HG03469 (cell line): ENCODE measurements at regions not wholly inside any gene's neighbourhood (a gene's known extent, or its start where the extent isn't known, plus 50 kb on each side); places are given as distances from the start of the nearest gene placed in this dataset.
"Not testable (repeated sequence)": the region's sequence is repeated elsewhere in the genome, so short reads cannot be mapped to it uniquely, and the experiment has no call there.

Source experiments
- ATAC-seq: cut with Tn5 transposase; IDR thresholded peaks from one replicate; pipeline ENCODE4 v1.9.1; 2021; ENCODE audit warnings: mild to moderate bottlenecking, moderate library complexity, moderate number of reproducible peaks; ENCODE audit not compliant: unreplicated experiment

DNA sequence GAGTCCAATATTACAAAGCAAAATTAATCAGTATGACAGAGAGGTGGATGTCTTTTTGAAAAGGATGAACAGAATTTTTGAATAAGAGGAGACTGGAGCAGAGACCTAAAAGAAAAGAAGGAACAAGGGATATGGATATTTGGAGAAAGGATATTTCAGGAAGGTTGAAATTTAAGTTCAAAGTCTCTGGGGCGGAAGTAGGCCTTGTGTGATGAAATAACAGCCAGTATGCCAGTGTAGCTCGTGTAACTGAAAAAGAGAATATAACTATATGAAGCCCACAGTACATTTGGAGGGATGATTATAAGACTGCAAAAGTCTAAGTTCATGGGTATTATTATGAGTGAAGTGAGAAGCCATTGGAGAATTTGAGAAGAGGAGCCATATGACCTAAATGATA lies 766.7 kb downstream of the GBE1 start:
- no peak for ATAC-seq

DNA sequence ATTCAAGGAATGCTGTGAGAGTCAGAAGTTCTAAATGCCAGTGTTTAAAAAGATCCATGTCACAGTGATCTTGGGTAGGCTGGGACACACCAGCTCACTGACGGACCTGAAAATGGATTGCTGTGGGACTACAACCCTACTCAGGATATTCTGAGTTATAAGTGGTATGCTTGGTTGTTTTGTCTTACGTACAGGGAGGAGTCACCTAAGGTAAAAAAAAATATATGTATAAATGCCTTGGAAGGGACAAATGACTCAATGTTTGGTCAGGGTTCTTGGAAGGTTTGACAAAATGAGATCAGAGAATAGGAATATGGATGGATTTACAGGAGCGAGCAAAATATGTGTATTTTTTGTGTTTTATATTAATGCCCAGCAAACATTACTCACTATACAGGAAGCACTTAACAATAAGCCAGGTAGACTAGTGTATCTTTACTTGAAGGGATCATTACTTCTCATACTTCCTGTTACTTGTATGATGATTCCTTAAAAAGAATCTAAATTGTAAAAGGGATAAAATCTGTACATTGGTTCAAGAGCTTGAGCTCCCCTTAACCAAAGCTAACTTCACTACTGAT lies 767.3 kb downstream of the GBE1 start:
- no peak for ATAC-seq

DNA sequence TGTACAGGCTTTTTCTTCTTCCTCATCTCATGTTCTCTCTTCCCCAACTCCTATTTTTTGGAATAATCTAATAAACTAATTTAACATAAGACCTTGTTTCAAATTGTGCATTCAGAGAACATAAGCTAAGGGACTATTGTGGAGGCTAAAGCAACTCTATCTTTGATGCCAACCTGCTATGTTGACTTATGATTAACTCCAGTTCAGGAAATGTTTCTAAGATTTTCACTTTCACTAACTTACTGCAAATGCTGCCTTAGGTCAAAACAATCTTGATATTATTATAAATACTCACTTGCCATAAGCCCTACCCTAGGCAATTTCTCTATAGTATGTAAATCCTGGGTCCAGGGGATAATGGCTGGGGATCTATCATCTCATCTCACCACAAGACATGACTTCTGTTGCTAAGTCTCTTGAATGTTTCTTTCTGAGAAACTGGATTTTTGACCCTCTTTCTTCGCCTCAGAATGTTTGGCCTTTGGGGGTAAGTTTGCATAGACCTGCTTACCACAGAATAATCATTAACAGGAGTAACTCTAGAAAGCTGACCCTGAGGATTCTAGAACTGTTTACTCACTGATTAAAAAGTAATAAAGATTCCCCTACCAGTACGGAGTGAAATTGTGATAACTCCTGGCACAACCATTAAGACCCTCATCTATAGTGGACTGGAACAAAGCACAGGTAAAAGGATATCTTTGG lies 768.1 kb downstream of the GBE1 start:
- ATAC-seq, result no peak

DNA sequence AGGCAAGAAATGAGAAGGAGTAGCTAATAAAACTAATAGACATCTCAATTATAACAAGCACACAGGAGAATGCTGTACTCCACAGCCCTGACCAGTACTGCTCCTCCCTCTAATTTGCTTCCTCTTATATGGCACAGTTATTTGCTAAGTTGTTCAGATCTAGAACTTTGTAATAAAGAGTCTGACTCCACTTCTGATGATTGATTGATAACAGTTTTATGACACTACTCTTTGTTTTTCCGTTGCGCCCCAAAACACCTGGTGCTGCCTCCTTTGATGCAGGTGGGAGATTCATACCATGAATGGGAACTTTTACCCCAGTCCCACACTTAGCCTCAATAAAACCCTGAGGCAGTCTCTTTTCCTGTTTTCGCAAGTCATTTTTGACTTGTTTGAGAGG lies 777.7 kb downstream of the GBE1 start:
- ATAC-seq, result no peak

DNA sequence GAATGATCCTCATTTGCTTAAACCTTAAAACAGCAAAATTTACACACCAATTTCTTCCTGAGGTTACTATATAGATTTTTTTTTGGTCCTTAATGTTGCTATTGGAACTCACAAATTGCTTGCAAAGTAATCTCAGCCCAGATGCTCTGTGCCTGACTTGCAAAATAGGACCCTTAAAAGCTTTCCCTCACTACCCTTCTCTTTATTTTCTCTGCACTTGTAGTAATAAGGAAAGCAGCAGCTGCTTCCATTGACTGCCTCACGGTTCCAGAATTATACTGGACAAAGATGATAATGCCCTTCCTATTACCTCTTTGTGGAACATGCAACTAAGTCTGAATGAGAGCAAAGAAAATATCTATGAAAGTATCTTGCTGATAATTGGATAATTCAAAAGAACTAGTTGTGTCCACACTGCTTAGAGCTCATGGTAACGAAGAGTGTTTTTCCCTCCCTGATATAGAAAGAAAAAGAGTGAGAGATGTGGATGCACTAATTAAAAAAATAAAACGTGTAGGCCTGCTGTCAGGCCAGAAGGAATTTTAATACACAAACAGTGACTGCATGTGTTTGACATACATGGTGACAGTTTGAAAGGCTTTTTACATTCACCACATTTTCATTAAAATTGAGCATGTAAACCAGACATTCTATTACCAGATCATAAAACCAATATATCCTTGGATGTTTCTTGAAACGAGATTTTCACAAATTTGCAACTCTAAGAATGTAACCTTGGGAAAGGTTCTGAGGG lies 783.1 kb downstream of the GBE1 start:
- ATAC-seq, result no peak

DNA sequence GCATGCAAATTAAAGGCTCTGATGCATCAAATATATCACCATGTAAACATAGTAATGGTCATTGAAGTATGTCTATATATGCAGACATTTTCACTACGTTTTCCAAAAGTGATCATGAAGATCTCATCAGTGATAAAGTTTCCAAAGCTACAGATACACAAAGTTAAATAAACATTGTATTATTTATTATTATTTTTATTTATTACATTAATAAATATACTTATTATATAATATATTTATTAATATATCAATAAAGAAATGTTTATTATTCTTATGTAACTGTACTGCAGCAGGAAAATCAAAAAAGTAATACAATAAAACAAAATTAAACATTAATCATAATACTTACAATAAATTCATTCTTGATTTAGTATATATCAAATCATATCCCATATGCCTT lies 791.2 kb downstream of the GBE1 start:
- no peak for ATAC-seq

DNA sequence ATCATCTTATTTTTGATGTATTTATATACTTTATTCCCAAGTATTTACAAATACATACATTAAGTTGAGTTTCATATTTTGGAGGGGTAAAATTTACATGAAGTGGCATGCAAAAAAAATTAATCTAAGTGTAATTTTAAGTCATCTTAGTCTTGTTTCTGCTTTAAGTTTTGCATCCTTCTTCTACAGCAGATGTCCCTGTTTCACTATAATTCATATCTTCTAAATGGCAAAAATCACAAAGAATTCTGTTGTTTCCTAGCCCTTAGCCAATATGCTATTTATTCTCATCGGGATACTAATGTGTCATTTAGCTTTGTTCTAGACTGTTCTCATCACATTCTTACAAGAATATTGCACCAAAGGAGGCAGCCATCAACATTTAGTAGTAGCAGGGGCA lies 831.9 kb downstream of the GBE1 start:
- no peak for ATAC-seq

DNA sequence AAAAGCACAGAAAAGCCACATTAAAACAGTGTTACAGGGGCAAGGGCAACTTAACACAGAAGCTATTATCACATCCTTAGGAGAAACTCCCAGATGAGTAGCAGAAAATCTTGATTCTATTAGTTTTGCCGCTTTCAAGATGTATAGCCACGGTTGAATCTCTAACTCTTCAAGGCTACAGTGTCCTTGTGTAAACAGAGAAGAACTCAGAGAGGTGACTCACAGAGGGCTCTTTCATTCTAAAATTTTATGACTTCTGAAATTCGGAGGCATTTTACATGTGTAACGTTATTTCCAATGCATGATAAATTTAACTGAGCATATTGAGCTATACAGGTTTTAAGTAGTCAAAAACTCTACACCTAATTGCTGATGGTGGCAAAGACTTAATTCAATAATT lies 846.6 kb downstream of the GBE1 start:
- no peak for ATAC-seq

DNA sequence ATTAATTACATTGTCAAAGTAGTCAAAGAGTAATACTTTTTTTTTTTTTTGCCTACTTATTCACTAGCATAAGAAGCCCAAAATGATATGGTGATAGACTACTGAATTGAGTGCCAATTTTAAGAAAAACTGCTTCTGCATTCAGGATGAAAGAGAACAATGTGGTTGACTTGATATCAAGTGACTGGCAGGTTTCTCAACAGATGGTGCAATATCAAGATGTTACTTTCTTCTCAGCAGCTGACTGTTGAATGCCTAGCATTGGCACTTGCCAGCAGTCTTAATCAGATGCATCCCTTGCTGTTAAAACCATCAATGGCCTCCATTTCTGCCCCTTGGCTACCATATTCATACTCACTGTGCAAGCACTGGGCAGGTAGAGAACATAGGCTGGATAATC lies 863.2 kb downstream of the GBE1 start:
- no peak for ATAC-seq

DNA sequence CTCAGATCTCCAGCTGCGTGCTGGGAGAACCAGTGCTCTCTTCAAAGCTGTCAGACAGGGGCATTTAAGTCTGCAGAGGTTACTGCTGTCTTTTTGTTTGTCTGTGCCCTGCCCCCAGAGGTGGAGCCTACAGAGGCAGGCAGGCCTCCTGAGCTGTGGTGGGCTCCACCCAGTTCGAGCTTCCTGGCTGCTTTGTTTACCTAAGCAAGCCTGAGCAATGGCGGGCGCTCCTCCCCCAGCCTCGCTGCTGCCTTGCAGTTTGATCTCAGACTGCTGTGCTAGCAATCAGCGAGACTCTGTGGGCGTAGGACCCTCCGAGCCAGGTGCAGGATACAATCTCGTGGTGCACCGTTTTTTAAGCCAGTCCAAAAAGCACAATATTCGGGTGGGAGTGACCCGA lies 864.4 kb downstream of the GBE1 start:
- not testable (repeated sequence) for ATAC-seq

DNA sequence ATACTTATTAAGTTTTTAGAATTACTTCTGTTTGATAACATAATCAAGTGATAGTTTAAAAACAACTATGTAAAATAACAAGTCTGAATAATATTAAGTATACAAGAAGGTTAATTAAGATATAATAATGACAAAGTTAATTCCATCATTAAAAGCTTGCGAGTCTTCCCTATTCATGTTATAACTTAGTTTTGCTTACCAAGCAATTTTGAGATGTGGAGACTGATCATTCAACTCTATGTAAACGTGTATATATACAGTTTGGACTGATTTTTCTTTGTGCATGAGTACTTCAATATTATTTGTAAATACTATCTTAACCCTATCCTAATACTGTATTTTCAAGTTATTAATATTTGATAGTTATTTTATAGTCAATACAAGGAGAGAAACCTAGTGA lies 870.9 kb downstream of the GBE1 start:
- no peak for ATAC-seq

DNA sequence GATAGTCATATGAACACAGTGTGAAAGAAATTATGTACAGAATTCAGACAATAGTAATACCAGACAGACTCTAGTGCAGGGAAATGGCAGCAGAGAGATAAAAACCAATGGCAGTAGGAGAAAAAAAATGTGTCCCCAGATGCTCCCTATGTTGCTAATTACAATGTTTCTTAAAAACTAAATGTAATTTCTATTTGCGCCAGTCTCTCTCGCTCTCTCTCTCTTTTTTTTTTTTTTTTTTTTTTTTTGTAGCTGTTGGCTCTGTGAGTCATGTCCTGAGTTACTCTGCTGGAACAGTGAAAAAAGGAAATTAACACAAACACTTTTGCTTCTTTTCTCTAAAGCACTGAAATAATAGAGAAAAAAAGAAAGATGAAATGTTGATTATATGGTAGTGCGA lies 871.9 kb downstream of the GBE1 start:
- ATAC-seq, result no peak

DNA sequence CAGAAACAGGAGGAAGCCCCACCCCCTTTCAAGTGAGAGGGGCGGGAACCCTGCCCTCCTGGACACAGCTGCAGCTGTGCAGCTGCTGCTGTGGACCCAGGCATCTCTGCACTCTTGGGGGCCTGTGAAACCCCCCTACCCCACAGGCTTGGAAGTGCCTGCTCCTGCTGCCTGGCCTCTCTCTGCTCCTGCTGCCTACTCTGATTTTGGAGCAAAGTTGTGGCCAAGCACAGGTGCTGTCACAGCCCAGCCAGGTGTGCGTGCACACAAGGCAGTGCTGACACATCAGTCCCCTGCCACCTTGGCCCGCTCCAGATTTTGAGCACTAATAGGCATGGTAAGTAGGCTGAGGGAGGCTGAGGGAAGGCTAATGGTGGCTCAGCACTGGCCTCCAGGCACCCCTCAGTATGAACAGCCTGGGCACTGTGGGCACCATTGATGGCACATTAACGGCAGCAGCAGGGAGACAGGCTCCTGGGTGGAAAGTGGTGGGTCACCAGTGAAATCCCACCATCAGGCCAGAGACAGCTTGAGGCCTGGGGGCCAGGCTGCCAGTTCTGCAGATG lies 890.9 kb downstream of the GBE1 start:
- ATAC-seq, result no peak

DNA sequence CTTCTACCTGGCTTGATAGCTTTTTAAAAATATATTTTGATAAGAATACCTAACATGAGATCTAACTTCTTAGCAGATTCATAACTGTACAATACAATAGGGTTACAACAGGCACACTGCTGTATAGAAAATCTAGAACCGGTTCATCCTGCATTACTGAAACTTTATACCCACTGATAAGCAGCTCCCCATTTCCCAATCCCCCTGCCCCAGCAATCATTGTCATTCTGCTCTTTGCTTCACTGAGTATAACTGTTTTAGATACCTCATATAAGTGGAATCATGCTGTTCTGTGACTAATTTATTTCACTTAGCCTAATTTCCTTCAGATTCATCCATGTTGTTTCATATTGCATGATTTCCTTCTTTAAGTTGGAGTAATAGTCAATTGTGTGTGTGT lies 906.0 kb downstream of the GBE1 start:
- ATAC-seq, result no peak

DNA sequence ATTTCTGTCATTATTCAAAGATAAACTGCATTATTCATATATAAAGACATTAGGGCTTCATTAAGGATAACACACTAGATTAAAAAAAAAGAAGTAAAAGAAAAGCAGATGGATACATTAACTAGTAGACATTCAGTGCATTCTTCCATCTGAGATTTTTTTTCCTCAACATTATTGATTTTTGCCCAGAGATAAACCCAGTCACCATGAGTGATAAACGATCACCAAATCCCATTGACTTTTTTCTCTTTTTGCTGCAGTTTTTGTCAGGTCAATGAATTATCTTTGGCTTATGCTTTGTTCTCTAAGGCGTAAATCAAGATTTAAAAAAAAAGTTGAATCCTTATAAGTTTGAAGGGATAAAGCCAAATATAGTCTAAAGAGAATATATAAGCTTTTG lies 925.0 kb downstream of the GBE1 start:
- ATAC-seq, result no peak

DNA sequence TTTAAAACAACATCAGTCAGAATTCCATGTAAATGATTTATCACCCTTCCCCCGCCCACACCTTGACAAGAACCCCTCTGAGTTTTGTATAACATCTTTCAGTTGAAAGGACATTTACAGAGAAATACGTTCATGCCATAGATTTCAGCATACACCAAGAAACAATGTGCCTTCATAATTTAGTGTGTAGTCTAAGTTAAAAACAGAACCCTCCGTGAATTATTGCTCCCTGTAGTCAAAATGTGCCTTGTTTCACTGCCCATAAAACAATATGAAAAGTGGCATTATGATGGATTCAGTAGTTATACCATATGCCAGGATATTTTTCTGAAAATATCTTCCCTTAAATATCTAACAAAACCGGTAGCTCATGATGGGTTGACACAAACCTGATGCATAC lies 953.9 kb downstream of the GBE1 start:
- no peak for ATAC-seq

DNA sequence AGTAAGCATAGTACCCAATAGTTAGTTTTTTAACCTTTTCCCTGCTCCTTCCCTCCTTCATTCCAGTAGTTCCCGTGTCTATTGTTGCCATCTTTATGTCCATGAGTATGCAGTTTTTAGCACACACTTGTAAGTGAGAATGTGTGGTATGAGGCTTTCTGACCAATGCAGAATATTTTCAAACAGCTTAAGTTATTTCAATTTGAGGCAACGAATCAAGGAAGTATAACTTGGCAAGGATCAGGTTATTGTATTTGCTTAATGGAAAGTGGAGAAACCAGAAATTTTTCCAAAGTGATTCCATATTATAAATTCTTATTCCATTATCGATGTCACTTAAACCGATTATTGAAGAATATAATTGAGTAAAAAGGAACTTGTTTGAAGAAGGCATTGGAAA lies 954.8 kb downstream of the GBE1 start:
- ATAC-seq, result no peak

DNA sequence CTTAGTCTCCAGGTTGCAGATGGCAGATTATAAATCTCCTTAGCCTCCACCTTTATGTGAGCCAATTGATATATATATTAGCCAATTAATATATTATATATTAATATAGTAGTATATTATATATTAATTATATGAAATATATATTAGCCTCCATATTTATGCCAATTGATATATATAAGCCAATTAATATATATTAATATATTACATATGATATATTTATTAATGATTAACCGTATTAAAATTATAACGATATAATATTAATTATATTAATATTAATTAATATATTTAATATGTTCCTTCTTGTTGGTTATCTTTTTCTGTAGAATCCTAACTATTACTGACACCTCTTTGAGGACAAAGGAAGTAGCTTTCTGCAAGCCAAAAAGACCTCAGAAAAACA lies 972.5 kb downstream of the GBE1 start:
- no peak for ATAC-seq

DNA sequence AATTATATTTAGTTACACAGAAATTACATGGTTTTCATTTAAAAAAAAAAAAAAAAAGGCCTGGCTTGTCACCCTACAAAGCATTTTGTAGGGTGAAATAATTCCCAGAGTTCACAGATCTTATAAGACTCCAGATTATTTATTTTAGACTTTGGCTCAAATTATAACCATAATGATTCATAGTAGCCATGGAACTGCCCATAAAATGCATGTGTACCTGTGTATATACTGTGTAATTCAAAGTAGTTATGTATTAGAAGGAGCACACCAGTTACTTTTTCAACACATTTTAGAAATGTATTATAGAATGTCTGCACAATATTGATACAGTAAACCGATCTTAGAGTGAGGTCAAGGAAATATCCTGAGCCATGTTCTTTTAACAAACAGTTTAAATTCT lies 975.6 kb downstream of the GBE1 start:
- ATAC-seq, result no peak

DNA sequence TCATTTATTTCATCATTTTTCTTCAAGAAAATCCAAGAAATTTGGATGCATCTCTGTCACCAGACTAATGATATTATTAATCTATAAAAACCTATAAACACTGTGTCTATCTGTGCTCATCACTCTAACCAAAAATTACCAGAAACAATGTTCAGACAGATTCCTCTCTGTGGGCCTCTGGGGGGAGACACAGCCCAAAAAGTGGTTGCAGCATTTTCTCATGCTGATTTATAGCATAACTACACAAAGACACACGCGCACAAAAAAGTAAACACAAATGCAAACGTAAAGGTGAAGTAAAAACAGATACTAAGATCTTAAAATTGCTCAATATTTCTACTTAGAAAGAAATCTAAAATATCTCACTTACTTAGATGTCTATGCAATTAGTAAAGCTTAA lies 976.0 kb downstream of the GBE1 start:
- ATAC-seq, result no peak

DNA sequence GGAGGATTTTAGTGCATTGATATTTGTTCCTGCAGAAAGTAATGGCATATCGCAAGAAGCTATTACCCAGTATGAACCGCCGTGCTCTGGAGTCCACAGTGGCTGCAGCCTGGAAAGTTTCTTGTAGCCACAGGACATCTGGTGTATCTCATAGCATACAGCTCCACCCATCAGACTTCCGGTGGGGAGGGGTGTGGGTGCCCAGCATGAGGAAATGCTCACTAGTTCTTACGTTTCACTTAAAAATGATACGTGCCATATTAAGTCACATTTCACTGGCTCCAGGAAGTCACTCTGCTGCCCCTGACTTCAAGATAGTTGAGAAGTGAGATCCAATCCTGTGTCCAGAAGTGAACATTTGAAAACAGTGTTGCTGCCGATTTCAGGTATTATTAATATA lies 990.4 kb downstream of the GBE1 start:
- ATAC-seq, result no peak
